GM12873 (cell line): ENCODE measurements at regions not wholly inside any gene's neighbourhood (a gene's known extent, or its start where the extent isn't known, plus 50 kb on each side); places are given as distances from the start of the nearest gene placed in this dataset.

ENCODE experiments used
- TF ChIP-seq, protein P1 (sequence below): IDR thresholded peaks from 2 replicates; pipeline ENCODE4 v1.5.1; 2012; ENCODE audit warnings: low read depth, mild to moderate bottlenecking, moderate library complexity, low read length, control low read depth; ENCODE audit not compliant: insufficient read depth; ENCODE audit errors: missing control alignments

- TF ChIP-seq, protein P1, sequence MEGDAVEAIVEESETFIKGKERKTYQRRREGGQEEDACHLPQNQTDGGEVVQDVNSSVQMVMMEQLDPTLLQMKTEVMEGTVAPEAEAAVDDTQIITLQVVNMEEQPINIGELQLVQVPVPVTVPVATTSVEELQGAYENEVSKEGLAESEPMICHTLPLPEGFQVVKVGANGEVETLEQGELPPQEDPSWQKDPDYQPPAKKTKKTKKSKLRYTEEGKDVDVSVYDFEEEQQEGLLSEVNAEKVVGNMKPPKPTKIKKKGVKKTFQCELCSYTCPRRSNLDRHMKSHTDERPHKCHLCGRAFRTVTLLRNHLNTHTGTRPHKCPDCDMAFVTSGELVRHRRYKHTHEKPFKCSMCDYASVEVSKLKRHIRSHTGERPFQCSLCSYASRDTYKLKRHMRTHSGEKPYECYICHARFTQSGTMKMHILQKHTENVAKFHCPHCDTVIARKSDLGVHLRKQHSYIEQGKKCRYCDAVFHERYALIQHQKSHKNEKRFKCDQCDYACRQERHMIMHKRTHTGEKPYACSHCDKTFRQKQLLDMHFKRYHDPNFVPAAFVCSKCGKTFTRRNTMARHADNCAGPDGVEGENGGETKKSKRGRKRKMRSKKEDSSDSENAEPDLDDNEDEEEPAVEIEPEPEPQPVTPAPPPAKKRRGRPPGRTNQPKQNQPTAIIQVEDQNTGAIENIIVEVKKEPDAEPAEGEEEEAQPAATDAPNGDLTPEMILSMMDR = no peak
These were observed 198.3 kb upstream of the SLC35G4 start for GRCh38 chr18:11411048-11411447.

DNA sequence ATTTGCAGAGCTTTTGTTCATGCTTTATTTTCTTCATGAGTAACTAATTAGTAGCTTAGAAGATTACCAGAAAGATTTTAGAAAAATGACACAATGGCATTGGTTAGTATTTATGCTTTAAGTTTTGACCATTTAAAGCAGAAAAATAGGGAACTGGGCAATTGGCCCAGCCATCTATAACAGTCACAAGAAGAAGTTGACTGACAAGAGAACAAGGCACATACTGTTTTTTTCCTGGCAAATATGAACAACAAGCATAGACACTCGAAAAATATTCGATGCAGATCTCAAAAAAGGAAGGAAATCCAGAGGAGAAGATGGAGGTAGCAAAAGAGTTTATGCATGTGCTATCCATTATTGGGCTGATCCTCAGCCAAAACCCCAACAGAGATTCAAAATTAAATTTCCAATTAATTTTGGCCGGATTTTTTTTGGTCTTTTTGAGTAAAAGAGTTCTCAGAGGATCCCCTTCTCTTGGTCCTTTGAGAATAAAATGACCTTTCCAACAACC lies 200.8 kb upstream of the SLC35G4 start:
- TF ChIP-seq, protein P1 = no peak

DNA sequence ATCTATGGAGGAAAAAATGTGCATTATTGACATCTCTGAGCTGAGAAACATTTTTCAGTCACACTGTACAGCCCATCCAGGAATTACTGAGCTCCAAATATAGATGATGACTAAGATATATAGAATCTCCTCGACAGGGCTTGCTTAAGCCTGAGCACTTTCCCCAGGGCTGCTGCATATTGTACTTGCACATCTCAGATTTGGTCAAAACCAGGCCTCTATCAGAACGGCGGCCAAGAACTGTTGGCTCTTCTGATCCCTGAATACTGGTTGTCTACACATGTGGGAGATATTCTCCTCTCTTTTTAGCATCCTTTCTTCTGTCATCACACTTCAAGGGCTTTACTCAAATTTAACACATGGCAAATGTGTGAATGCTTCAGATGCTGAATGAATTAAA lies 201.5 kb upstream of the SLC35G4 start:
- TF ChIP-seq, protein P1 = no peak

- TF ChIP-seq, protein P1 = no peak
These were observed 203.6 kb upstream of the SLC35G4 start for GRCh38 chr18:11405804-11406203.

- TF ChIP-seq, protein P1 = no peak
These were observed 208.7 kb upstream of the SLC35G4 start for GRCh38 chr18:11400703-11401102.

DNA sequence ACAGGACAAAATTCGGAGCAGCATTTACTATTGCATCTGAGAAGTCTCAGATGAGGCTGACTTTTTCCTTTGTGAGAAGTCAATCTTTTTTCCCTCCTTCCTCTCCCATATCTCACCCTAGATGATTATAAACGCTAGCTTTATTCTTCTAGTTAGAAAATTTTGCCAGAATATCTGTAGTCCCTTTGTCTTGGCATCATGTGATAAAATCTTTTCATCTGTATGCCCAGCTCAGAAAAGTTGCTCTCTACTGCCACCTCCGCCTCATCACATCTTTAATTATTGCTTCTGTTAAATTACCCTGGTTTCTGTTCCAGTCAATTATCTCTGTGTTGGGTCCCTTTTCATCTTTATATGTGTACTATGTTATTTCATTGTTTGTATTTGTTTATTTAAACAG lies 210.8 kb upstream of the SLC35G4 start:
- TF ChIP-seq, protein P1 = peak; percentile 25

DNA sequence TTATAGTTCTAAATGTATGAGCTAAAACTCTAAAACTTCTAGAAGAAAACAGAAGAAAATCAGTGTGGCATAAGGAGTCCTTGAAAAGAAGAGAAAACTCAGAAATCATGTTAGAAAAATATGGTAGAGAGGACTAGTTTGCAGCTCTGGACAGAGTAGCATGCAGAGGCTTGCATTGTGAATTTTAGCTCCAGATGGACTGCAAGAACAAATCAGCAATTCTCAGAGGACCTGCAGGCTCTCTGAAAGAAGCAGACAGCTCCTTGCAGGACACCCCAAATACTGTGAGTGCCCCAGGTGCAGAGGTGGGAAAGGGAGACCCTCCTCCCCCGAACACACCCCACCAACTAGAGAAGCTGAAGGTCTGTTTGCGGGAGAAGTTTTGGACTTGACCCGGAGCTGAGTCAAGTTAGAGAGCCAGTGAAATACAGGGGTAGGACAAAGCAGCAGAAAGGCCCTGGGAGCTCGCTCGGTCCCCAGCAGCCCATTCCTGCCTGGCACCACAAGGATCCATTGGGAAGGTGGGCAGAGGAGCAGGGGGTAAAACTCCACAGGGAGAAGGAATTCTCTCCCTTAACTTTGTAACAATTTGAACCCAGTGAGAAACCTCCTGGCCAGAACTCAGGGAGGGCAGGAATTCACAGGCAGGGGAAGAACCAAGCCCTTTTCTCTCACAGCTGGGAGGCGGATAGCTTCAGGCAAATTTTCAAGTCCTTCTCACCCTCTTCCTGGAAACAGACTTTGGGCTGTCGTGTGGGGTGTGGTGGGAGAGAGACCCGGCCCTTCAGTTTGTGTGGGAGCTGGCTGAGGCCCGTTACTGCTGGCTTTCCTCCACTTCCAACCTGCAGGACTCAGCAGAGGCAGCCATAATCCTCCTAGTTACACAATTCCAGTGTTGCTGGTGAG lies 216.2 kb upstream of the SLC35G4 start:
- TF ChIP-seq, protein P1 = no peak
